HEK293T (cell line): ENCODE measurements at regions not wholly inside any gene's neighbourhood (a gene's known extent, or its start where the extent isn't known, plus 50 kb on each side); places are given as distances from the start of the nearest gene placed in this dataset.

Experiments used
- BHLHE40 ChIP-seq: fragments of 450-650 bp; IDR thresholded peaks from 2 replicates; pipeline ENCODE4 v1.6.1; 2016; ENCODE audit warnings: mild to moderate bottlenecking, moderate library complexity, borderline replicate concordance
- ELF4 ChIP-seq: fragments of 450-650 bp; IDR thresholded peaks from 2 replicates; pipeline ENCODE4 v1.6.1; 2017; ENCODE audit warnings: antibody characterized with exemption
- FOXA1 ChIP-seq: fragments of 450-650 bp; IDR thresholded peaks from 2 replicates; pipeline ENCODE4 v1.6.1; 2016; ENCODE audit warnings: mild to moderate bottlenecking
- FOXM1 ChIP-seq: fragments of 450-650 bp; IDR thresholded peaks from 2 replicates; pipeline ENCODE4 v1.6.1; 2017; ENCODE audit warnings: mild to moderate bottlenecking, borderline replicate concordance
- L3MBTL2 ChIP-seq: fragments of 450-650 bp; conservative IDR thresholded peaks from 2 replicates; pipeline ENCODE4 v1.6.1; 2016; ENCODE audit warnings: mild to moderate bottlenecking
- SP1 ChIP-seq: fragments of 450-650 bp; IDR thresholded peaks from 2 replicates; pipeline ENCODE4 v1.6.1; 2017
- SUZ12 ChIP-seq: fragments of 450-650 bp; IDR thresholded peaks from 2 replicates; pipeline ENCODE4 v1.6.1; 2016; ENCODE audit warnings: mild to moderate bottlenecking
- TARDBP ChIP-seq: fragments of 450-650 bp; IDR thresholded peaks from 2 replicates; pipeline ENCODE4 v1.6.1; 2016
- ZNF384 ChIP-seq: fragments of 450-650 bp; IDR thresholded peaks from 2 replicates; pipeline ENCODE4 v1.6.1; 2016
- TF ChIP-seq, protein P1 (sequence below): fragments of 450-650 bp; IDR thresholded peaks from 2 replicates; pipeline ENCODE4 v1.6.1; 2016

DNA sequence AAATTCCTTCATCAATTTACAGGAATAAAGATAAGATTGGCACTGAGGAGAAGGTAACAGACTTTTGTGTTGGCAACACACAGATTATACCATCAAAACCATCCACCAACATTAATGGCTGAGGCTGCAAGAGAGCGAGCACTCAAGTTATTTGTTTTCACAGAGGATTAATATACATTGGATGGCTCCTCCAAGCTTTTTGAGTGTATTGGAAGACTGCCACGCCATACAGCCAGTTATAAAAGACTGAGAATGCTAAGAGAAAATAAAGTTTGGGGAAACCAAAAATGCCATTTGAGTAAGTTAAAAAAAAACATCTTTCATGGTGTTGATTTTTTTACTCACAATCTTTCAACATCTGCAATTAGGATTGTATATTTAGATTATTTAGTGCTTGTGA is 973.8 kb upstream of the SLC35B3 start:
- TF ChIP-seq FOXM1 = no peak
- TF ChIP-seq ZNF384 = no peak
- TF ChIP-seq TARDBP = no peak
- TF ChIP-seq BHLHE40 = no peak
- TF ChIP-seq L3MBTL2 = no peak
- TF ChIP-seq, protein P1, sequence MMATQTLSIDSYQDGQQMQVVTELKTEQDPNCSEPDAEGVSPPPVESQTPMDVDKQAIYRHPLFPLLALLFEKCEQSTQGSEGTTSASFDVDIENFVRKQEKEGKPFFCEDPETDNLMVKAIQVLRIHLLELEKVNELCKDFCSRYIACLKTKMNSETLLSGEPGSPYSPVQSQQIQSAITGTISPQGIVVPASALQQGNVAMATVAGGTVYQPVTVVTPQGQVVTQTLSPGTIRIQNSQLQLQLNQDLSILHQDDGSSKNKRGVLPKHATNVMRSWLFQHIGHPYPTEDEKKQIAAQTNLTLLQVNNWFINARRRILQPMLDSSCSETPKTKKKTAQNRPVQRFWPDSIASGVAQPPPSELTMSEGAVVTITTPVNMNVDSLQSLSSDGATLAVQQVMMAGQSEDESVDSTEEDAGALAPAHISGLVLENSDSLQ = no peak
- no peak for TF ChIP-seq FOXA1
- TF ChIP-seq SP1 = no peak
- no peak for TF ChIP-seq SUZ12
- TF ChIP-seq ELF4 = no peak
